HEK293T (cell line): ENCODE measurements at regions not wholly inside any gene's neighbourhood (a gene's known extent, or its start where the extent isn't known, plus 50 kb on each side); places are given as distances from the start of the nearest gene placed in this dataset.

ENCODE experiments used
- ARNT ChIP-seq: fragments of 450-650 bp; IDR thresholded peaks from 2 replicates; pipeline ENCODE4 v1.6.1; 2017; ENCODE audit warnings: mild to moderate bottlenecking
- BHLHE40 ChIP-seq: fragments of 450-650 bp; IDR thresholded peaks from 2 replicates; pipeline ENCODE4 v1.6.1; 2016; ENCODE audit warnings: mild to moderate bottlenecking, moderate library complexity, borderline replicate concordance
- NFRKB ChIP-seq: fragments of 450-650 bp; IDR thresholded peaks from 2 replicates; pipeline ENCODE4 v1.6.1; 2016; ENCODE audit warnings: mild to moderate bottlenecking, moderate library complexity
- SP1 ChIP-seq: fragments of 450-650 bp; IDR thresholded peaks from 2 replicates; pipeline ENCODE4 v1.6.1; 2017
- SUZ12 ChIP-seq: fragments of 450-650 bp; IDR thresholded peaks from 2 replicates; pipeline ENCODE4 v1.6.1; 2016; ENCODE audit warnings: mild to moderate bottlenecking
- TARDBP ChIP-seq: fragments of 450-650 bp; IDR thresholded peaks from 2 replicates; pipeline ENCODE4 v1.6.1; 2016
- TF ChIP-seq, protein P1 (sequence below): fragments of 450-650 bp; IDR thresholded peaks from 2 replicates; pipeline ENCODE4 v1.6.1; 2016

GRCh38 chr3:127134887-127135240, 58.1 kb upstream of the PRR23E start:
- TF ChIP-seq BHLHE40 (no peak), SP1 (no peak), SUZ12 (no peak), ARNT (no peak), NFRKB (no peak), TARDBP (no peak)
- TF ChIP-seq, protein P1, sequence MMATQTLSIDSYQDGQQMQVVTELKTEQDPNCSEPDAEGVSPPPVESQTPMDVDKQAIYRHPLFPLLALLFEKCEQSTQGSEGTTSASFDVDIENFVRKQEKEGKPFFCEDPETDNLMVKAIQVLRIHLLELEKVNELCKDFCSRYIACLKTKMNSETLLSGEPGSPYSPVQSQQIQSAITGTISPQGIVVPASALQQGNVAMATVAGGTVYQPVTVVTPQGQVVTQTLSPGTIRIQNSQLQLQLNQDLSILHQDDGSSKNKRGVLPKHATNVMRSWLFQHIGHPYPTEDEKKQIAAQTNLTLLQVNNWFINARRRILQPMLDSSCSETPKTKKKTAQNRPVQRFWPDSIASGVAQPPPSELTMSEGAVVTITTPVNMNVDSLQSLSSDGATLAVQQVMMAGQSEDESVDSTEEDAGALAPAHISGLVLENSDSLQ, result no peak
